Parathyroid adenoma (tissue), 2 donors: ENCODE measurements at regions not wholly inside any gene's neighbourhood (a gene's known extent, or its start where the extent isn't known, plus 50 kb on each side); places are given as distances from the start of the nearest gene placed in this dataset.

Source experiments
- H2AFZ ChIP-seq: fragments of 300-600 bp; sonication (generic); one replicate; pipeline ENCODE4 v1.7.0; 2017; ENCODE audit warnings: antibody characterized with exemption, mild to moderate bottlenecking
- H3K27ac ChIP-seq: fragments of 300-600 bp; sonication (generic); one replicate; pipeline ENCODE4 v1.7.0; 2017
- H3K27me3 ChIP-seq: fragments of 300-600 bp; sonication (generic); one replicate; pipeline ENCODE4 v1.7.0; 2017; ENCODE audit warnings: low read length; ENCODE audit not compliant: control insufficient read depth, insufficient read depth
- H3K36me3 ChIP-seq: fragments of 300-600 bp; sonication (generic); one replicate; pipeline ENCODE4 v1.7.0; 2017; ENCODE audit warnings: low read length; ENCODE audit not compliant: control insufficient read depth, insufficient read depth
- H3K4me1 ChIP-seq: fragments of 300-600 bp; sonication (generic); one replicate; pipeline ENCODE4 v1.7.0; 2017; ENCODE audit warnings: control low read depth
- H3K4me2 ChIP-seq: fragments of 300-600 bp; sonication (generic); one replicate; pipeline ENCODE4 v1.7.0; 2017; ENCODE audit warnings: low read length
- H3K4me3 ChIP-seq: fragments of 300-600 bp; sonication (generic); one replicate; pipeline ENCODE4 v1.7.0; 2017; ENCODE audit warnings: low read depth, low read length
- H3K79me2 ChIP-seq: fragments of 300-600 bp; sonication (generic); one replicate; pipeline ENCODE4 v1.7.0; 2017; ENCODE audit warnings: control low read depth
- H3K9ac ChIP-seq: fragments of 300-600 bp; sonication (generic); one replicate; pipeline ENCODE4 v1.7.0; 2017; ENCODE audit warnings: mild to moderate bottlenecking
- H3K9me3 ChIP-seq: fragments of 300-600 bp; sonication (generic); one replicate; pipeline ENCODE4 v1.7.0; 2017; ENCODE audit warnings: low read length; ENCODE audit not compliant: control insufficient read depth
- CTCF ChIP-seq: fragments of 300-600 bp; sonication (generic); IDR thresholded peaks from one replicate; pipeline ENCODE4 v1.7.0; 2017; ENCODE audit warnings: antibody characterized with exemption, mild to moderate bottlenecking
- donor health status: primary hyperparathyroidism.

- Histone ChIP-seq H3K27me3 (no peaks in the 10 kb centered on the region), H3K27ac (no peak overlapping the region), H3K9ac (no peak overlapping the region), H3K4me2 (no peak overlapping the region), H3K4me3 (no peak overlapping the region), H3K36me3 (no peaks in the 10 kb centered on the region), H3K9me3 (no peaks in the 10 kb centered on the region), H3K79me2 (no peaks in the 10 kb centered on the region), H3K4me1 (no peaks in the 10 kb centered on the region), H2AFZ (no peak overlapping the region)
- TF ChIP-seq CTCF, result no peak
Observed at GRCh38 chr11:95512177-95512576, 277.4 kb downstream of the FAM76B start.

- H3K79me2 ChIP-seq, result no peaks in the 10 kb centered on the region
- no peaks in the 10 kb centered on the region for H3K27me3 ChIP-seq
- TF ChIP-seq CTCF, result no peak
- H3K9me3 ChIP-seq, result no peaks in the 10 kb centered on the region
- H3K9ac ChIP-seq, result no peak overlapping the region
- H3K36me3 ChIP-seq, result no peaks in the 10 kb centered on the region
- no peak overlapping the region for H3K27ac ChIP-seq
- H2AFZ ChIP-seq, result no peak overlapping the region
- no peak overlapping the region for H3K4me2 ChIP-seq
- no peak overlapping the region for H3K4me3 ChIP-seq
- H3K4me1 ChIP-seq, result no peaks in the 10 kb centered on the region
Observed at GRCh38 chr11:95508219-95508890, 277.4 kb upstream of the SESN3 start.

DNA sequence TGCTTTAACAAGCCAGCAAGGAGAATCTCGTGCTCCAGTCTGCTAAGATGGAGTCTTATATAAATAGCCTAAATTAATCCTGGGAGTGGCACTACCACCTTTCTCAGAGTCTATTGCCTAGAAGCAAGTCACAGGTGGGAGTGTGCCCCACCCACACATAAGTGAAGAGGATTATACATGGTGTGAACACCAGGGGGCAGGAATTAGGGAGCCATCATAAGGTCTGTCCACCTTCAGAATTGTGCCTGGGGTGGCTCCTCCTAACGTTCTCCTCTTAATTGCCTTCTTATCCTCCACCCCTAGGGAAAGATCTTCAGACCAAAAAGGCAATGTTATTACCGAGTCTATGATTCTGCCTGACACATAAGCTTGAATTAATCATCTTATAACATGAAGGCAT lies 276.8 kb upstream of the SESN3 start:
- no peaks in the 10 kb centered on the region for H3K9me3 ChIP-seq
- H3K9ac ChIP-seq, result no peak overlapping the region
- no peak overlapping the region for H3K4me3 ChIP-seq
- no peaks in the 10 kb centered on the region for H3K27me3 ChIP-seq
- no peak overlapping the region for H3K4me2 ChIP-seq
- H2AFZ ChIP-seq, result no peak overlapping the region
- H3K36me3 ChIP-seq, result no peaks in the 10 kb centered on the region
- TF ChIP-seq CTCF, result no peak
- H3K4me1 ChIP-seq, result no peaks in the 10 kb centered on the region
- no peak overlapping the region for H3K27ac ChIP-seq
- no peaks in the 10 kb centered on the region for H3K79me2 ChIP-seq

DNA sequence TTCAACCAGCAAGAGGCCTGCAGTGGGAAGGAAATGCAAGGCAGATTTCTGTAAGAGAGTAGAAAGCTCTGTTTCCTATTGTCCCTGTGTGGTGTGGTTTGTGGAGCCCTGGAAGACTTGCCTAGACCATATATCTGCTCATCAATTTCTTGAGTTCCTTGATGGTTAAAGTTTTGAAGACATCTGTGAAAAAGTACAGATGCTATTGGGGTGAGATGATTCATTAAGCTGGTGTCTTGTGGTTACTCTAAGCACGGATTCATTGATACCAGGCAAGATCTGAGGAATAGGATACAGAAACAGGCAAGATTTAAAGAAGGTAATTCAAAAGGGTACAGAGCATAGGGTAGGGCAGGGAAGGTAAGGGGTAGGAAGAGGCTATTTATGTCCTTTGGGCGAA lies 275.8 kb upstream of the SESN3 start:
- Histone ChIP-seq H3K4me3 (no peak overlapping the region), H3K27me3 (no peaks in the 10 kb centered on the region), H3K36me3 (no peaks in the 10 kb centered on the region), H3K4me2 (no peak overlapping the region), H2AFZ (no peak overlapping the region), H3K79me2 (no peaks in the 10 kb centered on the region), H3K9ac (no peak overlapping the region), H3K4me1 (no peaks in the 10 kb centered on the region), H3K9me3 (no peaks in the 10 kb centered on the region), H3K27ac (no peak overlapping the region)
- TF ChIP-seq CTCF, result no peak

DNA sequence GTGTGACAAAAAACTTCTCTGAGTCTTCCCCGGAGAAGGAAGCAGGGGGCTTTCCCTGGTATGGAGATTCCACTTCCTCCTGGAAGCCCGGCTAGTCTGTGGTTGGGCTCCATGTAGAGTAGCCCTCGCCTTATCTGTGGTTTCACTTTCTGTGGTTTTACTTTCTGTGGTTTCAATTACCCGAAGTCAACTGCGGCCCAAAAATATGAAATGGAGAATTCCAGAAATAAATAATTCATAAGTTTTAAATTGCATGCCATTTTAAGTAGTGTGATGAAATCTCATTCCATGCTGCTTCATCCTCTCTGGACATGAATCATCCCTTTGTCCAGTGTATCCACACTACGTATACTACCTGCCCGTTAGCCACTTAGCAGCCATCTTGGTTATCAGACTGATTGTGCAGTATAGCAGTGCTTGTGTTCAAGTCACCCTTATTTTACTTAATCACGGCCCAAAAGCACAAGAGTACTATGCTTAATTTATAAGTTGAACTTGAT lies 275.0 kb upstream of the SESN3 start:
- Histone ChIP-seq H3K27me3 (no peaks in the 10 kb centered on the region), H3K4me2 (no peak overlapping the region), H3K9me3 (no peaks in the 10 kb centered on the region), H3K9ac (no peak overlapping the region), H3K4me1 (no peaks in the 10 kb centered on the region), H3K27ac (no peak overlapping the region), H2AFZ (no peak overlapping the region), H3K36me3 (no peaks in the 10 kb centered on the region), H3K79me2 (no peaks in the 10 kb centered on the region), H3K4me3 (no peak overlapping the region)
- no peak for TF ChIP-seq CTCF
